Glutamatergic neuron (in vitro differentiated cells): ENCODE measurements at regions not wholly inside any gene's neighbourhood (a gene's known extent, or its start where the extent isn't known, plus 50 kb on each side); places are given as distances from the start of the nearest gene placed in this dataset.

Experiments
- DNase-seq: peaks from one replicate; pipeline ENCODE4 v3.0.0; 2022
- H3K27ac Mint-ChIP-seq: one replicate; pipeline ENCODE4 v1.8.0; 2020; ENCODE audit warnings: mild to moderate bottlenecking, mixed read lengths, inconsistent platforms; ENCODE audit not compliant: unreplicated experiment
- H3K27me3 Mint-ChIP-seq: one replicate; pipeline ENCODE4 v1.8.0; 2020; ENCODE audit warnings: mild to moderate bottlenecking, moderate library complexity, mixed read lengths, inconsistent platforms; ENCODE audit not compliant: unreplicated experiment
- H3K36me3 Mint-ChIP-seq: one replicate; pipeline ENCODE4 v1.8.0; 2020; ENCODE audit warnings: mild to moderate bottlenecking, mixed read lengths, inconsistent platforms; ENCODE audit not compliant: unreplicated experiment
- H3K4me1 Mint-ChIP-seq: one replicate; pipeline ENCODE4 v1.8.0; 2020; ENCODE audit warnings: mild to moderate bottlenecking, low read depth, mixed read lengths, inconsistent platforms; ENCODE audit not compliant: unreplicated experiment
- H3K4me3 Mint-ChIP-seq: one replicate; pipeline ENCODE4 v1.8.0; 2020; ENCODE audit warnings: mild to moderate bottlenecking, mixed read lengths, inconsistent platforms; ENCODE audit not compliant: unreplicated experiment
- H3K9me3 Mint-ChIP-seq: one replicate; pipeline ENCODE4 v1.8.0; 2020; ENCODE audit warnings: mild to moderate bottlenecking, moderate library complexity, mixed read lengths, inconsistent platforms; ENCODE audit not compliant: unreplicated experiment
- TF ChIP-seq, protein P1 (sequence below): fragments of 200-600 bp; sonication (generic); IDR thresholded peaks from one replicate; pipeline ENCODE4 v1.5.0; 2021; ENCODE audit not compliant: partially characterized antibody, unreplicated experiment

DNA sequence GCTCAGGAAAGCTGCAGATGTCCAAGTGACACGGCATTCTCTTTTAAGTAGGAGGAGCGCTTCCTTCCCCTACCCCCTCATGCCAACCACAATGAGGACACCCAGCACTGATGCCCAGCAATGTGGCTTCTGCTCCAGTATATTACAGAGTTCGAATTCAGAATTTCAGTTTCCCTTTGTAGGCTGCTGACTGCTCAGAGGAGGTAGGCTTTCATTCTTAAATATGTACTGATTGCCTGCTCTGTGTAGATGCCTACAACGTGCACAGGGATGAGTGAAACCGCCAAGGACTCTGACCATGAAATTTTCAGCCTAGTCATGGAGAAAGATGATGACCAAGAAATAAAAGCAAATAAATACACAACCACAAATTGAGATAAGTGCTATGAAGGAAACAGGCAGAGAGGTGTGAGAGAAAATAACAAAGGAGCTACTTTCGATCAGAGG, 50.9 kb upstream of the TNFAIP3 start:
- DNase-seq: no peak
- H3K27ac Mint-ChIP-seq: no peak overlapping the region
- no peaks in the 10 kb centered on the region for H3K36me3 Mint-ChIP-seq
- H3K9me3 Mint-ChIP-seq: no peaks in the 10 kb centered on the region
- no peak overlapping the region for H3K4me3 Mint-ChIP-seq
- H3K4me1 Mint-ChIP-seq: no peaks in the 10 kb centered on the region
- TF ChIP-seq, protein P1, sequence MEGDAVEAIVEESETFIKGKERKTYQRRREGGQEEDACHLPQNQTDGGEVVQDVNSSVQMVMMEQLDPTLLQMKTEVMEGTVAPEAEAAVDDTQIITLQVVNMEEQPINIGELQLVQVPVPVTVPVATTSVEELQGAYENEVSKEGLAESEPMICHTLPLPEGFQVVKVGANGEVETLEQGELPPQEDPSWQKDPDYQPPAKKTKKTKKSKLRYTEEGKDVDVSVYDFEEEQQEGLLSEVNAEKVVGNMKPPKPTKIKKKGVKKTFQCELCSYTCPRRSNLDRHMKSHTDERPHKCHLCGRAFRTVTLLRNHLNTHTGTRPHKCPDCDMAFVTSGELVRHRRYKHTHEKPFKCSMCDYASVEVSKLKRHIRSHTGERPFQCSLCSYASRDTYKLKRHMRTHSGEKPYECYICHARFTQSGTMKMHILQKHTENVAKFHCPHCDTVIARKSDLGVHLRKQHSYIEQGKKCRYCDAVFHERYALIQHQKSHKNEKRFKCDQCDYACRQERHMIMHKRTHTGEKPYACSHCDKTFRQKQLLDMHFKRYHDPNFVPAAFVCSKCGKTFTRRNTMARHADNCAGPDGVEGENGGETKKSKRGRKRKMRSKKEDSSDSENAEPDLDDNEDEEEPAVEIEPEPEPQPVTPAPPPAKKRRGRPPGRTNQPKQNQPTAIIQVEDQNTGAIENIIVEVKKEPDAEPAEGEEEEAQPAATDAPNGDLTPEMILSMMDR: no peak
- no peaks in the 10 kb centered on the region for H3K27me3 Mint-ChIP-seq

DNA sequence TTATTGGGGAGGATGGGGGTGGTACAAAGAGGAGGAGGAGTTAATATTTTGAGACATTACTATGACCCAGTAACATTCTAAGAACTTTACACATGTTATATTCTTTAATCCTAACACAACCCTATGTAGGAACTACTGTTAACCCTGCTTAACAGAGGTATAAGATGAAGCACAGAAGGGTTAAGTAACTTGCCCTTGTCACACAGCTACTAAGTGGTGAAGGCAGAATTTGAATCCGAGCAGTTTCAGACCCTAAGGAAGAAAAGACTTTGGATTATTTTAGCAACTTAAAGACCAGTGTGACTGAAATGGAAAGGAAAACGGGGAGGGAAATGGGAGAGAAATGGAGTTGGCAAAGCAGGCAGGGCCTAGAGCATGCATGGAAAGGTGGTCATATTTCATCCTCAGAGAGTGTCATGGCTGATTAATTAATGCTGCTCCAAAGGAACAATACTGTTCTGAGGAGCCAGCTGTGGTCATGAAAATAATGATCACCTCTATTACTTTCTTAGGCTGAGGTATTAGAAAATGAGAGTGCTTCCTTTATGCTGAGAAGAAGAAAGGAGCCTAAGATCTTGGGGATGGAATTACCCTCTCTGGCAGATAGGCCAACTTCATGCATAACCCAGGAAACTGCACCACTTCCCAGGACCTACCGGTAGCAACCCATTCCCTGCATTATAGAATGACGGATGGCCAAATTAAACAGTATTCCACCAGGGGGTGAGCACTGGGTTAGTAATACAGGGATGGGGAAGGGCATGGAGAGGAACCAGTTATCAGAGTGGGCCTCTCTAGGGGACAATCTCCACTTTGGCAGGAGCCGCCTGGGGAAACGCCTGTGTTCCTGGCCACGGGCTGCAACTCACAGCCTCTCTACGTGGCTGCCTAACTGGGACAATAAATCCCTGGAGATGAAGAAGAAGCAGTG, 50.1 kb upstream of the TNFAIP3 start:
- TF ChIP-seq, protein P1: no peak
- H3K27me3 Mint-ChIP-seq: peaks cover 3% of the 10 kb centered on the region

More for the DNA sequence above, 50.1 kb upstream of the TNFAIP3 start:
- Mint-ChIP-seq H3K36me3 (no peaks in the 10 kb centered on the region), H3K4me3 (no peak overlapping the region), H3K9me3 (no peaks in the 10 kb centered on the region), H3K4me1 (no peaks in the 10 kb centered on the region), H3K27ac (no peak overlapping the region)
- DNase-seq: no peak
